ENCODE measurements at regions not wholly inside any gene's neighbourhood (a gene's known extent, or its start where the extent isn't known, plus 50 kb on each side); places are given as distances from the start of the nearest gene placed in this dataset.

DNA sequence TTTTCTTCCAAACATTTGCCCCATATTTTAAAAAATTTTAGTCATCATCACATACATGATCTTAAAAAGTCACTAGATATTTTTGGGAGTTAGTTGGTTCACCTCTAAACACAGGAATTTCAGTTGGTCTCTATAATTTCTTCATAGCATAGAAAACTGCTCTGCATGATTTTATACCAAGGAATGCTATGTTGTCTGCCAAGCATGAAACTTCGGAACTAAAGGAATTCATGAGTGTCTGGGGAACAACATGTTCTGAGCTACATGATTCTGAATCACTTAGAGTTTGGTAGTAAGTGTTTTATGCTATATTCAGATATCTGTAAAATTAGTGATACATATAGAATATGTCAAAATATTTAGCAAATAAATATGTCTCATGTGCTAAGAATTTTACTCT, 957.8 kb downstream of the GATA3 start:
- TF ChIP-seq RXRA (IDR thresholded peaks at IDR 0.05) (no peak), SP1 (IDR thresholded peaks at IDR 0.05) (no peak), JUND (IDR thresholded peaks at IDR 0.05) (no peak), FOXA1 (IDR thresholded peaks at IDR 0.05) (no peak), FOXA2 (IDR thresholded peaks at IDR 0.05) (no peak), HNF4A (conservative IDR thresholded peaks at IDR 0.05) (no peak)
- TF ChIP-seq, protein P1, sequence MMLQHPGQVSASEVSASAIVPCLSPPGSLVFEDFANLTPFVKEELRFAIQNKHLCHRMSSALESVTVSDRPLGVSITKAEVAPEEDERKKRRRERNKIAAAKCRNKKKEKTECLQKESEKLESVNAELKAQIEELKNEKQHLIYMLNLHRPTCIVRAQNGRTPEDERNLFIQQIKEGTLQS (IDR thresholded peaks at IDR 0.05) = no peak
- TF ChIP-seq, protein P2, sequence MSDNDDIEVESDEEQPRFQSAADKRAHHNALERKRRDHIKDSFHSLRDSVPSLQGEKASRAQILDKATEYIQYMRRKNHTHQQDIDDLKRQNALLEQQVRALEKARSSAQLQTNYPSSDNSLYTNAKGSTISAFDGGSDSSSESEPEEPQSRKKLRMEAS (IDR thresholded peaks at IDR 0.05) = no peak
- TF ChIP-seq, protein P3, sequence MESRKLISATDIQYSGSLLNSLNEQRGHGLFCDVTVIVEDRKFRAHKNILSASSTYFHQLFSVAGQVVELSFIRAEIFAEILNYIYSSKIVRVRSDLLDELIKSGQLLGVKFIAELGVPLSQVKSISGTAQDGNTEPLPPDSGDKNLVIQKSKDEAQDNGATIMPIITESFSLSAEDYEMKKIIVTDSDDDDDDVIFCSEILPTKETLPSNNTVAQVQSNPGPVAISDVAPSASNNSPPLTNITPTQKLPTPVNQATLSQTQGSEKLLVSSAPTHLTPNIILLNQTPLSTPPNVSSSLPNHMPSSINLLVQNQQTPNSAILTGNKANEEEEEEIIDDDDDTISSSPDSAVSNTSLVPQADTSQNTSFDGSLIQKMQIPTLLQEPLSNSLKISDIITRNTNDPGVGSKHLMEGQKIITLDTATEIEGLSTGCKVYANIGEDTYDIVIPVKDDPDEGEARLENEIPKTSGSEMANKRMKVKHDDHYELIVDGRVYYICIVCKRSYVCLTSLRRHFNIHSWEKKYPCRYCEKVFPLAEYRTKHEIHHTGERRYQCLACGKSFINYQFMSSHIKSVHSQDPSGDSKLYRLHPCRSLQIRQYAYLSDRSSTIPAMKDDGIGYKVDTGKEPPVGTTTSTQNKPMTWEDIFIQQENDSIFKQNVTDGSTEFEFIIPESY (IDR thresholded peaks at IDR 0.05) = no peak
- Histone ChIP-seq H3K27ac (ENCODE audit: low read depth in 1 of 2, low read length in 2 of 2) (no peak overlapping the region), H3K4me1 (ENCODE audit: control insufficient read depth in 4 of 4, insufficient read depth in 4 of 4, low read length in 3 of 4) (no peaks in the 10 kb centered on the region), H3K4me3 (ENCODE audit: low read depth in 1 of 3, low read length in 3 of 3) (no peak overlapping the region), H3K9ac (ENCODE audit: low read depth in 1 of 2, low read length in 2 of 2) (no peak overlapping the region), H3K27me3 (ENCODE audit: control insufficient read depth in 4 of 4, insufficient read depth in 4 of 4, low read length in 3 of 4) (no peaks in the 10 kb centered on the region), H3K9me3 (ENCODE audit: control insufficient read depth in 4 of 4, low read length in 3 of 4) (no peaks in the 10 kb centered on the region), H3K36me3 (ENCODE audit: control insufficient read depth in 4 of 4, insufficient read depth in 3 of 4, low read depth in 1 of 4, low read length in 3 of 4) (no peaks in the 10 kb centered on the region)
- 68% methylated on average over 1 of the region's 1 CpG for WGBS
- DNase-seq (ENCODE audit: low spot score) = no peak

DNA sequence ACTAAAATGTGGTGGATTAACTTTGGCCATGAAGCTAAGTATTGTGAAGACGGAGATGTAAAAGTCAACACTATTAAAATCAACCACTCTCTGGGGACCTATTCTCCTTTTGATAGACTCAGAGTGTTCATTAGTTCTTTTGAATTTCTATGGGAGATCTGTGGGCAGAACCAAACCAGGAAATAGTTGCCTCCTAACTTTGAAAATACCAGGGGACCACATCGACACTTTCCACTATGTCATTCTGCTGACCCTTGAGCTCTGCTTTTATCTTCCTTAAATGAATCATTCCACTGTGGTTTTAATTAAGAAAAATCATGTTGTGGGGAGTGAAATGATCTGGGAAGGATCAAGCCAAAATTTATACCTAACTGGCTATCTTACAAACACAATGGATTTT, 960.5 kb downstream of the GATA3 start:
- WGBS = 82% methylated on average over 2 of the region's 2 CpGs
- Histone ChIP-seq H3K9me3 (ENCODE audit: control insufficient read depth in 4 of 4, low read length in 3 of 4) (no peaks in the 10 kb centered on the region), H3K4me1 (ENCODE audit: control insufficient read depth in 4 of 4, insufficient read depth in 4 of 4, low read length in 3 of 4) (no peaks in the 10 kb centered on the region), H3K4me3 (ENCODE audit: low read depth in 1 of 3, low read length in 3 of 3) (no peak overlapping the region), H3K36me3 (ENCODE audit: control insufficient read depth in 4 of 4, insufficient read depth in 3 of 4, low read depth in 1 of 4, low read length in 3 of 4) (no peaks in the 10 kb centered on the region), H3K9ac (ENCODE audit: low read depth in 1 of 2, low read length in 2 of 2) (no peak overlapping the region), H3K27ac (ENCODE audit: low read depth in 1 of 2, low read length in 2 of 2) (no peak overlapping the region), H3K27me3 (ENCODE audit: control insufficient read depth in 4 of 4, insufficient read depth in 4 of 4, low read length in 3 of 4) (no peaks in the 10 kb centered on the region)
- TF ChIP-seq JUND (IDR thresholded peaks at IDR 0.05) = no peak
- TF ChIP-seq HNF4A (conservative IDR thresholded peaks at IDR 0.05) = no peak
- TF ChIP-seq, protein P2 (IDR thresholded peaks at IDR 0.05) = no peak
- DNase-seq (ENCODE audit: low spot score) = no peak

DNA sequence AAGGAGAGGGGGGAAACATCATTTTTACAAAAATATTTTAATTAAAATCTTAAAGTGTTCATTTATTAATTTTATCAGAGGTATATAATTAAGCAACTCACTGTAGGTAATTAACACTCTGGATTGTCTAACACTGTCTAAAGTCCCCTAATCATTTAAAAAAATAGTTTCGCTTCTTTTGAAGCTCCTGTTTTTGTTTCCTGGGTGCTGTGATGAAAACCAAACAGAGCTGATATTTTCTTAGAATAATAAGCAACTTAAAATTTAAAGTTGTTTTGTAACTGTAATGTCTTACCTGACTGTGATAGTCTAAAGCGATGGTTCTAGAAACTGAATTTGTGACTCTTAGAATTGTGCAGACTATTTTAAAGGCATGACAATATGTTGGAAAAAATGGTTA, 961.0 kb downstream of the GATA3 start:
- TF ChIP-seq, protein P4, sequence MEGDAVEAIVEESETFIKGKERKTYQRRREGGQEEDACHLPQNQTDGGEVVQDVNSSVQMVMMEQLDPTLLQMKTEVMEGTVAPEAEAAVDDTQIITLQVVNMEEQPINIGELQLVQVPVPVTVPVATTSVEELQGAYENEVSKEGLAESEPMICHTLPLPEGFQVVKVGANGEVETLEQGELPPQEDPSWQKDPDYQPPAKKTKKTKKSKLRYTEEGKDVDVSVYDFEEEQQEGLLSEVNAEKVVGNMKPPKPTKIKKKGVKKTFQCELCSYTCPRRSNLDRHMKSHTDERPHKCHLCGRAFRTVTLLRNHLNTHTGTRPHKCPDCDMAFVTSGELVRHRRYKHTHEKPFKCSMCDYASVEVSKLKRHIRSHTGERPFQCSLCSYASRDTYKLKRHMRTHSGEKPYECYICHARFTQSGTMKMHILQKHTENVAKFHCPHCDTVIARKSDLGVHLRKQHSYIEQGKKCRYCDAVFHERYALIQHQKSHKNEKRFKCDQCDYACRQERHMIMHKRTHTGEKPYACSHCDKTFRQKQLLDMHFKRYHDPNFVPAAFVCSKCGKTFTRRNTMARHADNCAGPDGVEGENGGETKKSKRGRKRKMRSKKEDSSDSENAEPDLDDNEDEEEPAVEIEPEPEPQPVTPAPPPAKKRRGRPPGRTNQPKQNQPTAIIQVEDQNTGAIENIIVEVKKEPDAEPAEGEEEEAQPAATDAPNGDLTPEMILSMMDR (IDR thresholded peaks at IDR 0.05; ENCODE audit: low read depth, low read length, missing input control) = no peak
- TF ChIP-seq RXRA (IDR thresholded peaks at IDR 0.05) = no peak
- no peaks in the 10 kb centered on the region for H3K9me3 ChIP-seq (ENCODE audit: control insufficient read depth in 4 of 4, low read length in 3 of 4)
- no peaks in the 10 kb centered on the region for H3K4me1 ChIP-seq (ENCODE audit: control insufficient read depth in 4 of 4, insufficient read depth in 4 of 4, low read length in 3 of 4)
- H3K27ac ChIP-seq (ENCODE audit: low read depth in 1 of 2, low read length in 2 of 2) = no peak overlapping the region
- DNase-seq (ENCODE audit: low spot score) = no peak
- H3K9ac ChIP-seq (ENCODE audit: low read depth in 1 of 2, low read length in 2 of 2) = no peak overlapping the region
- no peak overlapping the region for H3K4me3 ChIP-seq (ENCODE audit: low read depth in 1 of 3, low read length in 3 of 3)
- no peaks in the 10 kb centered on the region for H3K36me3 ChIP-seq (ENCODE audit: control insufficient read depth in 4 of 4, insufficient read depth in 3 of 4, low read depth in 1 of 4, low read length in 3 of 4)
- no peaks in the 10 kb centered on the region for H3K27me3 ChIP-seq (ENCODE audit: control insufficient read depth in 4 of 4, insufficient read depth in 4 of 4, low read length in 3 of 4)
- WGBS = 89% methylated on average over 2 of the region's 2 CpGs
